AG09309 (cell line): ENCODE measurements at regions not wholly inside any gene's neighbourhood (a gene's known extent, or its start where the extent isn't known, plus 50 kb on each side); places are given as distances from the start of the nearest gene placed in this dataset.

Source experiments
- DNase-seq: peaks from one replicate; pipeline ENCODE4 v3.0.0-alpha.2; 2010; ENCODE audit warnings: low read depth
- H3K4me3 ChIP-seq: 2 replicates; pipeline ENCODE4 v1.5.1; 2011; ENCODE audit warnings: mild to moderate bottlenecking, low read depth, low read length, moderate library complexity; ENCODE audit not compliant: control insufficient read depth
- CTCF ChIP-seq: IDR thresholded peaks from 2 replicates; pipeline ENCODE4 v1.5.1; 2011; ENCODE audit warnings: mild to moderate bottlenecking, low read depth, low read length, inconsistent platforms; ENCODE audit not compliant: insufficient read depth, control insufficient read depth; ENCODE audit errors: missing control alignments

DNA sequence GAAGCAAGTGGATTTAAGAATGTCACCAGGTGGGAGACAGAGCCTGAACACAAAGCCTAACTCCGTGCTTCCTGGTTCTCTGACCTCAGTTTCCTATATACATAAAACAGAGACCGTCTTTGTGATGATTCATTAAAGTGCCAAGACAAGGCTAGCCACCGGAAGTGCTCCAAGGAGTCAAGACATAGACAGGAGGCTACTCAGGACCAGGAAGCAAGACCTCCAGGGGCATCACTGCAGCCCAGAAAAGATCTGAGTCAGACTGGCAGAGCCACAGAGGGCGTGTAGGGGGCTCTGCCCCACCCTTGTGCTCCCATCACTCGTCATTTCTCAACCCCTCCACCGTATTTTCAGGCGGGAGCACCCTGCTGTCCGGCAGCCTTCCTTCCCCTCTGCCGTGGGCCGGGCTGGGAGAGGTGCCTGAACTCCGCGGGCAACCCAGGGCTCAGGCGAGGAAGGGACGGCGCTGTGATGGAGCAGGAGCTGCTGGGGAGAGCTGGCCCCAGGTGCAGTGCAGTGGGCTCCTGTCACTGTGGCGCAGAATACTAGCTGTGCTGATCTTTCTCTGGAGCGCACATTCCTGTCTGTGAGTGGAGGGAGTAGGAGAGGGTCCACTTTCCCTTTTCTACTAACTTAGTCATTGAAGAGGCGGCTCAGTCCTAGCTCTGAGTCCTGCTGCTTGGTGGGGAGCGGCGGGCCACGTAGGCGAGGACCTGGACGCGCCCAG is 134.7 kb upstream of the GPR12 start:
- no peak for TF ChIP-seq CTCF
- DNase-seq: no peak
- no peak overlapping the region for H3K4me3 ChIP-seq

DNA sequence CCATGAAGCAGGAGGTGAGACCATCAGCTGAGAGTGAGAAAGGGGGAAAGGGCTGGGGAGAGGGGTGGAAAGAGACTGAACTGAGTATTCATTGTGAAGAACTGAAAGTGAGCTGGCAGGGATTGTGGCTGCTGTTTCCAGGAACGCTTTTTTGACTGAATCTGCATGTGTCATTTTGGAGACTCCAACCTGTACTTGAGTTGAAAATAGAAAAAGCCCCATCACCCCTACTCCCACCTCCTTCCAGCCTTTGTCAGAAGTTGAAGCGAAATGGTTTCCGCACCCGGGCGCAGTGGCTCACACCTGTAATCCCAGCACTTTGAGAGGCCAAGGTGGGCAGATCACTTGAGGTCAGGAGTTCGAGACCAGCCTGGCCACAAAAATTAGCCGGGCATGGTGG is 128.0 kb upstream of the GPR12 start:
- TF ChIP-seq CTCF: no peak
- no peak overlapping the region for H3K4me3 ChIP-seq
- DNase-seq: no peak

GRCh38 chr13:26887594-26887993 is 127.0 kb upstream of the GPR12 start:
- no peak overlapping the region for H3K4me3 ChIP-seq
- TF ChIP-seq CTCF: no peak
- DNase-seq: no peak

- no peak overlapping the region for H3K4me3 ChIP-seq
- TF ChIP-seq CTCF: no peak
- no peak for DNase-seq
Observed at GRCh38 chr13:26883613-26884257, 123.1 kb upstream of the GPR12 start.

DNA sequence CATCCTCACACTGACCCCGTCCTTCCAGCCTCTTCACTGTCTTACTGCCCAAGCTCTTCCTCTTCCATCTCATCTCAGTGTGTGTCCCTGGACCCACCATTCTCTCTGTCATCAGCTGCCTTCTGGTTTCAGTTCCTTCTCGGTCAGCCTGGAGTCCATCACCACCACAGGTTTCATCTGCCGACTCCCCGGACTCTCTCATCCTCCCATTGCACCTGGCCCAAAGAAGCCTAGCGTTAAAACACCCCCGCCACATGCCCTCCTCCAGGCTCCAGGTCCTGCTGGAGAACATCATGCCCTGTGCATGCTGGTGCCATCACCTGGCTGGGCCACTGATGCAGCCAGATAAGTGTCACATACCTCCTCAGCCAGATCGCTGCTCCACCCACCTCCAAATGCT is 122.1 kb upstream of the GPR12 start:
- no peak for TF ChIP-seq CTCF
- no peak overlapping the region for H3K4me3 ChIP-seq
- no peak for DNase-seq

DNA sequence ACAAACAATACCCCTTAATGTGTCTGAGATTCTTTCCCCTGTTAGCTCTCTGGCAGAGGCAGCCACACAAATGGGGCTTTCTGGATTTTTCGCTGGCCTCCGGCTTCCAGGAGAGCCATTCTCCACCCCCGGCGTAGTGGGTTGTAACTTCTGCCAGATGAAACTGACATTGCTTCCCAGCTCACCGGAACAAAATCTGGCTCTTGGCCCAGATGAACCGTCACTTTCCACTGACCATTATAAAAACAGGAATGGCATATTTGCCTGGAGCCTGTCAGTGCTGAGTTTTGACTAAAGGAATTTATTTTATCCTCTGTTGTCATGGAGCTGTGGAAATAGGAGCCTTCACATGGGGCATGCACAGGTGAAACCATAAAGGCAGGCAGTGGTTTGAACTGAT is 120.6 kb upstream of the GPR12 start:
- no peak for DNase-seq
- no peak for TF ChIP-seq CTCF

More for the DNA sequence above, 120.6 kb upstream of the GPR12 start:
- H3K4me3 ChIP-seq: no peak overlapping the region
